ENCODE measurements at regions not wholly inside any gene's neighbourhood (a gene's known extent, or its start where the extent isn't known, plus 50 kb on each side); places are given as distances from the start of the nearest gene placed in this dataset.

- H3K4me1 ChIP-seq (ENCODE audit: control insufficient read depth in 1 of 2, insufficient read depth in 2 of 2, low read depth in 1 of 2, low read length in 1 of 2): peaks cover 27 to 43% of the 10 kb centered on the region in 2 experiments
- WGBS (ENCODE audit: low lambda C conversion rate): 81% methylated on average over 3 of the region's 3 CpGs
- H3K79me2 ChIP-seq (ENCODE audit: insufficient read depth): no peaks in the 10 kb centered on the region
- H3K9me3 ChIP-seq: no peaks in the 10 kb centered on the region
- no peaks in the 10 kb centered on the region for H4K20me1 ChIP-seq (ENCODE audit: insufficient read depth)
- POLR2A ChIA-PET: no interaction called here
- H3K27me3 ChIP-seq (ENCODE audit: insufficient read depth): no peaks in the 10 kb centered on the region
- no peak overlapping the region for H3K4me2 ChIP-seq
- CTCF ChIA-PET: no interaction called here
- DNase-seq: no peak
- H3K4me3 ChIP-seq (ENCODE audit: low read depth in 2 of 2, low read length in 1 of 2): no peak overlapping the region
- no peak for TF ChIP-seq FOXJ3 (CRISPR knock-in tag; IDR thresholded peaks at IDR 0.05)
- no peak for TF ChIP-seq NFIC (IDR thresholded peaks at IDR 0.05; ENCODE audit: borderline replicate concordance)
- TF ChIP-seq RAD21 (IDR thresholded peaks at IDR 0.05; ENCODE audit: low read length): peak; percentile 34
- TF ChIP-seq JUND (IDR thresholded peaks at IDR 0.05): no peak
- no peak overlapping the region for H2AFZ ChIP-seq (ENCODE audit: low read depth)
- H3K9me2 ChIP-seq: no peaks in the 10 kb centered on the region
- H3K9ac ChIP-seq: no peak overlapping the region
- no peak overlapping the region for H3K27ac ChIP-seq (ENCODE audit: low read depth in 2 of 2, low read length in 1 of 2)
- peaks cover 17% of the 10 kb centered on the region for H3F3A ChIP-seq (replicated peaks; ENCODE audit: insufficient read depth)
- H3K36me3 ChIP-seq (replicated peaks in 1 of 2; ENCODE audit: control insufficient read depth in 1 of 2, insufficient read depth in 2 of 2, low read length in 1 of 2): no peaks in the 10 kb centered on the region
Measured at GRCh38 chr10:78928330-78928729, 140.4 kb upstream of the ZMIZ1 start.

DNA sequence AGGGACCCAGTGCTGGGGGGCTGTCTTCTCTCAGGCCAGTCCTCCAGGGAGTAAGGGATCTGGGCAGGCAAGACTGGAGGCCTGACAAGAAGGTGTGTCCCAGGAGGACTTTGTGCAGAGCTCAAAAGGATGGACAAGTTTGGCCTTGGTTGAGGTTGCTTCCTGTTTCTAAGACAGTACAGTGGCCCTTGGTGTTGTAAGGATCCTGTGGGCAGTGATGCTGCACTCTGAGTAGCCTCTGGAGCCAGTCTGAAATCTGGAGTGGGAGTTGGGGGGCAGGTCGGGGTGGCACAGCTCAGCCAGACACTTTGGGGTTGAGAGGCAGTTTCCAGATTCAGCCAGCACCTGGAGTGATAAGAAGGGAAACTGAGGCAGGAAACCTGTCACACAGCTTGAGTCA, 139.2 kb upstream of the ZMIZ1 start:
- Histone ChIP-seq H2AFZ (ENCODE audit: low read depth) (no peak overlapping the region), H3F3A (replicated peaks; ENCODE audit: insufficient read depth) (peaks cover 17% of the 10 kb centered on the region), H3K9me2 (no peaks in the 10 kb centered on the region), H3K9me3 (no peaks in the 10 kb centered on the region), H3K9ac (no peak overlapping the region), H4K20me1 (ENCODE audit: insufficient read depth) (no peaks in the 10 kb centered on the region), H3K4me3 (ENCODE audit: low read depth in 2 of 2, low read length in 1 of 2) (no peak overlapping the region), H3K79me2 (ENCODE audit: insufficient read depth) (no peaks in the 10 kb centered on the region), H3K4me2 (no peak overlapping the region), H3K36me3 (replicated peaks in 1 of 2; ENCODE audit: control insufficient read depth in 1 of 2, insufficient read depth in 2 of 2, low read length in 1 of 2) (no peaks in the 10 kb centered on the region), H3K4me1 (ENCODE audit: control insufficient read depth in 1 of 2, insufficient read depth in 2 of 2, low read depth in 1 of 2, low read length in 1 of 2) (peaks cover 27 to 34% of the 10 kb centered on the region in 2 experiments), H3K27ac (ENCODE audit: low read depth in 2 of 2, low read length in 1 of 2) (no peak overlapping the region), H3K27me3 (ENCODE audit: insufficient read depth) (no peaks in the 10 kb centered on the region)
- ChIA-PET CTCF (interaction anchor here (1.5 kb wide), 1 partner anchor 30 kb away, joined by 3 read pairs; no protein-coding TSS in a partner anchor), POLR2A (no interaction called here)
- TF ChIP-seq GATA2 (CRISPR knock-in tag; IDR thresholded peaks at IDR 0.05): no peak
- no peak for TF ChIP-seq IRF3 (IDR thresholded peaks at IDR 0.05; ENCODE audit: low read depth, low read length)
- TF ChIP-seq REST (IDR thresholded peaks at IDR 0.05; ENCODE audit: low read depth, low read length): no peak
- TF ChIP-seq CHD2 (IDR thresholded peaks at IDR 0.05; ENCODE audit: low read length, partially characterized antibody): no peak
- TF ChIP-seq CTCF (IDR thresholded peaks at IDR 0.05): no peak
- no peak for TF ChIP-seq TCF12 (IDR thresholded peaks at IDR 0.05)
- TF ChIP-seq RFX5 (IDR thresholded peaks at IDR 0.05; ENCODE audit: low read length): no peak
- no peak for TF ChIP-seq MAX (IDR thresholded peaks at IDR 0.05; ENCODE audit: low read depth)
- no peak for TF ChIP-seq ELF1 (IDR thresholded peaks at IDR 0.05)
- TF ChIP-seq SMC3 (IDR thresholded peaks at IDR 0.05; ENCODE audit: low read depth, low read length): no peak
- no peak for TF ChIP-seq TEAD4 (IDR thresholded peaks at IDR 0.05; ENCODE audit: borderline replicate concordance, insufficient read depth)
- no peak for TF ChIP-seq FOXJ3 (CRISPR knock-in tag; IDR thresholded peaks at IDR 0.05)
- TF ChIP-seq, protein P1, sequence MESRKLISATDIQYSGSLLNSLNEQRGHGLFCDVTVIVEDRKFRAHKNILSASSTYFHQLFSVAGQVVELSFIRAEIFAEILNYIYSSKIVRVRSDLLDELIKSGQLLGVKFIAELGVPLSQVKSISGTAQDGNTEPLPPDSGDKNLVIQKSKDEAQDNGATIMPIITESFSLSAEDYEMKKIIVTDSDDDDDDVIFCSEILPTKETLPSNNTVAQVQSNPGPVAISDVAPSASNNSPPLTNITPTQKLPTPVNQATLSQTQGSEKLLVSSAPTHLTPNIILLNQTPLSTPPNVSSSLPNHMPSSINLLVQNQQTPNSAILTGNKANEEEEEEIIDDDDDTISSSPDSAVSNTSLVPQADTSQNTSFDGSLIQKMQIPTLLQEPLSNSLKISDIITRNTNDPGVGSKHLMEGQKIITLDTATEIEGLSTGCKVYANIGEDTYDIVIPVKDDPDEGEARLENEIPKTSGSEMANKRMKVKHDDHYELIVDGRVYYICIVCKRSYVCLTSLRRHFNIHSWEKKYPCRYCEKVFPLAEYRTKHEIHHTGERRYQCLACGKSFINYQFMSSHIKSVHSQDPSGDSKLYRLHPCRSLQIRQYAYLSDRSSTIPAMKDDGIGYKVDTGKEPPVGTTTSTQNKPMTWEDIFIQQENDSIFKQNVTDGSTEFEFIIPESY (IDR thresholded peaks at IDR 0.05; ENCODE audit: borderline replicate concordance, low read depth): no peak
- TF ChIP-seq FOSL2 (IDR thresholded peaks at IDR 0.05; ENCODE audit: borderline replicate concordance, low read depth): no peak
- 50% methylated on average over 1 of the region's 1 CpG for WGBS (ENCODE audit: low lambda C conversion rate)
- DNase-seq: no peak
